GM10248 (cell line): ENCODE measurements at regions not wholly inside any gene's neighbourhood (a gene's known extent, or its start where the extent isn't known, plus 50 kb on each side); places are given as distances from the start of the nearest gene placed in this dataset.
"Not testable (repeated sequence)": the region's sequence is repeated elsewhere in the genome, so short reads cannot be mapped to it uniquely, and the experiment has no call there.

ENCODE experiments used
- CTCF ChIA-PET: fragments of 300-600 bp; sonication (Branson Sonifier 250); formaldehyde crosslinking; extraction: SDS; loops from one replicate; lab custom pipeline; 2021; ENCODE audit warnings: antibody characterized with exemption; lab: Yijun Ruan, JAX
- POLR2A ChIA-PET: fragments of 350-650 bp; sonication (Branson Sonifier 250); formaldehyde crosslinking; extraction: SDS; loops from one replicate; lab custom pipeline; 2020; ENCODE audit warnings: antibody characterized with exemption; lab: Yijun Ruan, JAX
- DNase-seq: peaks from one replicate; pipeline ENCODE4 v3.0.0; 2012; ENCODE audit errors: extremely low spot score
- CTCF ChIP-seq: IDR thresholded peaks from 2 replicates; pipeline ENCODE4 v1.5.1; 2012; ENCODE audit warnings: mild to moderate bottlenecking, low read depth; ENCODE audit errors: extremely low read depth, missing control alignments, control extremely low read depth

- no peak for TF ChIP-seq CTCF
- POLR2A ChIA-PET: no interaction called here
- CTCF ChIA-PET: no interaction called here
- no peak for DNase-seq
These were observed 57.9 kb upstream of the ITGB1 start for GRCh38 chr10:33015761-33016547.

GRCh38 chr10:33013331-33013730 lies 55.3 kb upstream of the ITGB1 start:
- POLR2A ChIA-PET, DNase-seq: not testable (repeated sequence)
- CTCF ChIA-PET: interaction anchor here (1.9 kb wide), 1 partner anchor 217 kb away, joined by 6 read pairs; no protein-coding TSS in a partner anchor

GRCh38 chr10:33012306-33012705 lies 54.3 kb upstream of the ITGB1 start:
- DNase-seq: no peak
- no peak for TF ChIP-seq CTCF
- CTCF ChIA-PET: interaction anchor here (1.9 kb wide), 1 partner anchor 216 kb away, joined by 6 read pairs; no protein-coding TSS in a partner anchor
- POLR2A ChIA-PET: no interaction called here

- TF ChIP-seq CTCF: no peak
- CTCF ChIA-PET: interaction anchor here (0.9 to 3.0 kb wide), 11 partner anchors 8 to 222 kb away, joined by 3 to 23 read pairs (median 11); no protein-coding TSS in a partner anchor
- POLR2A ChIA-PET: no interaction called here
- no peak for DNase-seq
These were observed 52.4 kb upstream of the ITGB1 start for GRCh38 chr10:33010132-33011037.

- DNase-seq: no peak
- ChIA-PET CTCF (interaction anchor here (0.7 to 3.0 kb wide), 38 partner anchors 9 to 843 kb away, joined by 3 to 23 read pairs (median 4); no protein-coding TSS in a partner anchor), POLR2A (no interaction called here)
- no peak for TF ChIP-seq CTCF
These were observed 51.5 kb upstream of the ITGB1 start for GRCh38 chr10:33009244-33010131.

- TF ChIP-seq CTCF: peak; percentile 94
- POLR2A ChIA-PET: no interaction called here
- peak; percentile 52 for DNase-seq
- CTCF ChIA-PET: interaction anchor here (0.7 to 3.0 kb wide), 35 partner anchors 8 to 842 kb away, joined by 3 to 23 read pairs (median 4); no protein-coding TSS in a partner anchor
These were observed 50.6 kb upstream of the ITGB1 start for GRCh38 chr10:33008499-33009243.

GRCh38 chr10:33007731-33008381 lies 49.8 kb upstream of the ITGB1 start:
- CTCF ChIA-PET: interaction anchor here (1.4 to 2.0 kb wide), 4 partner anchors 25 to 216 kb away, joined by 4 to 23 read pairs (median 6); no protein-coding TSS in a partner anchor
- DNase-seq, POLR2A ChIA-PET: not testable (repeated sequence)
